GM20000 (cell line): ENCODE measurements at regions not wholly inside any gene's neighbourhood (a gene's known extent, or its start where the extent isn't known, plus 50 kb on each side); places are given as distances from the start of the nearest gene placed in this dataset.

Experiments
- DNase-seq: peaks from one replicate; pipeline ENCODE4 v3.0.0; 2012; ENCODE audit warnings: low spot score
- CTCF ChIP-seq: IDR thresholded peaks from 2 replicates; pipeline ENCODE4 v1.5.1; 2012; ENCODE audit warnings: mild to moderate bottlenecking, control low read depth; ENCODE audit errors: extremely low read depth, missing control alignments

GRCh38 chr4:54988655-54989054 lies 136.7 kb downstream of the KDR start:
- no peak for TF ChIP-seq CTCF
- no peak for DNase-seq

GRCh38 chr4:54986095-54986846 lies 139.1 kb downstream of the KDR start:
- DNase-seq, result no peak

GRCh38 chr4:54976682-54977081 lies 148.7 kb downstream of the KDR start:
- DNase-seq, result no peak
- TF ChIP-seq CTCF, result no peak

More at GRCh38 chr4:54986095-54986846, 139.1 kb downstream of the KDR start:
- no peak for TF ChIP-seq CTCF

- no peak for TF ChIP-seq CTCF
- no peak for DNase-seq
Measured at GRCh38 chr4:54976031-54976430, 149.4 kb downstream of the KDR start.

GRCh38 chr4:54973784-54974183 lies 151.6 kb downstream of the KDR start:
- DNase-seq, result no peak
- no peak for TF ChIP-seq CTCF

- peak; percentile 37 for TF ChIP-seq CTCF
- DNase-seq, result peak; percentile 35
Measured at GRCh38 chr4:54971474-54971950, 153.9 kb downstream of the KDR start.

GRCh38 chr4:54967289-54967688 lies 158.1 kb downstream of the KDR start:
- DNase-seq, result no peak
- TF ChIP-seq CTCF, result no peak
